OCI-LY3 (cell line): ENCODE measurements at regions not wholly inside any gene's neighbourhood (a gene's known extent, or its start where the extent isn't known, plus 50 kb on each side); places are given as distances from the start of the nearest gene placed in this dataset.

Source experiments
- H2AFZ ChIP-seq: fragments of 200-600, 300-600 bp; shearing (Covaris generic); 2 replicates; pipeline ENCODE4 v1.6.0; 2014; ENCODE audit warnings: antibody characterized with exemption, low read depth, low read length
- H3K27ac ChIP-seq: fragments of 200-600, 300-600 bp; sonication (generic); 2 replicates; pipeline ENCODE4 v1.5.1; 2014; ENCODE audit warnings: mild to moderate bottlenecking, low read length, moderate library complexity, mixed read lengths
- H3K27me3 ChIP-seq: fragments of 200-600, 300-600 bp; sonication (generic); 2 replicates; pipeline ENCODE4 v1.6.1; 2014; ENCODE audit warnings: low read depth, low read length, mixed read lengths
- H3K36me3 ChIP-seq: fragments of 200-600, 300-600 bp; sonication (generic); replicated peaks from 2 replicates; pipeline ENCODE3; 2014; ENCODE audit warnings: low read depth, low read length, mixed read lengths
- H3K4me1 ChIP-seq: fragments of 300-600, 200-600 bp; sonication (generic); 2 replicates; pipeline ENCODE4 v1.6.1; 2014; ENCODE audit warnings: low read length, mixed read lengths
- H3K4me2 ChIP-seq: fragments of 200-600, 300-600 bp; sonication (generic); 2 replicates; pipeline ENCODE4 v1.6.1; 2014; ENCODE audit warnings: low read length, mixed read lengths
- H3K4me3 ChIP-seq: fragments of 300-600, 200-600 bp; sonication (generic); 2 replicates; pipeline ENCODE4 v1.5.1; 2014; ENCODE audit warnings: antibody characterized with exemption, mild to moderate bottlenecking, low read length, moderate library complexity
- H3K79me2 ChIP-seq: fragments of 300-600, 200-600 bp; shearing (Covaris generic); 2 replicates; pipeline ENCODE4 v1.6.1; 2014; ENCODE audit warnings: mild to moderate bottlenecking, low read length, mixed read lengths
- H3K9ac ChIP-seq: fragments of 300-600, 200-600 bp; shearing (Covaris generic); 2 replicates; pipeline ENCODE4 v1.6.0; 2014; ENCODE audit warnings: mild to moderate bottlenecking, low read length, moderate library complexity
- H3K9me3 ChIP-seq: fragments of 200-600, 300-600 bp; shearing (Covaris generic); 2 replicates; pipeline ENCODE4 v1.6.1; 2014; ENCODE audit warnings: low read length, mixed read lengths; ENCODE audit not compliant: insufficient read depth
- H4K20me1 ChIP-seq: fragments of 200-600, 300-600 bp; sonication (generic); 2 replicates; pipeline ENCODE4 v1.6.1; 2016; ENCODE audit warnings: low read length, mixed read lengths; ENCODE audit not compliant: insufficient read depth
- EZH2phosphoT487 ChIP-seq: fragments of 200-600 bp; shearing (Covaris generic); IDR thresholded peaks from 2 replicates; pipeline ENCODE4 v1.6.1; 2018; ENCODE audit warnings: antibody characterized with exemption, mixed run types, low read depth
- TF ChIP-seq, protein P1 (sequence below): fragments of 200-600, 300-600 bp; sonication (generic); IDR thresholded peaks from 2 replicates; pipeline ENCODE4 v1.5.1; 2014; ENCODE audit warnings: antibody characterized with exemption, low read length, low read depth

- TF ChIP-seq EZH2phosphoT487 = no peak
- TF ChIP-seq, protein P1, sequence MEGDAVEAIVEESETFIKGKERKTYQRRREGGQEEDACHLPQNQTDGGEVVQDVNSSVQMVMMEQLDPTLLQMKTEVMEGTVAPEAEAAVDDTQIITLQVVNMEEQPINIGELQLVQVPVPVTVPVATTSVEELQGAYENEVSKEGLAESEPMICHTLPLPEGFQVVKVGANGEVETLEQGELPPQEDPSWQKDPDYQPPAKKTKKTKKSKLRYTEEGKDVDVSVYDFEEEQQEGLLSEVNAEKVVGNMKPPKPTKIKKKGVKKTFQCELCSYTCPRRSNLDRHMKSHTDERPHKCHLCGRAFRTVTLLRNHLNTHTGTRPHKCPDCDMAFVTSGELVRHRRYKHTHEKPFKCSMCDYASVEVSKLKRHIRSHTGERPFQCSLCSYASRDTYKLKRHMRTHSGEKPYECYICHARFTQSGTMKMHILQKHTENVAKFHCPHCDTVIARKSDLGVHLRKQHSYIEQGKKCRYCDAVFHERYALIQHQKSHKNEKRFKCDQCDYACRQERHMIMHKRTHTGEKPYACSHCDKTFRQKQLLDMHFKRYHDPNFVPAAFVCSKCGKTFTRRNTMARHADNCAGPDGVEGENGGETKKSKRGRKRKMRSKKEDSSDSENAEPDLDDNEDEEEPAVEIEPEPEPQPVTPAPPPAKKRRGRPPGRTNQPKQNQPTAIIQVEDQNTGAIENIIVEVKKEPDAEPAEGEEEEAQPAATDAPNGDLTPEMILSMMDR = no peak
- H3K79me2 ChIP-seq = no peaks in the 10 kb centered on the region
- H3K4me1 ChIP-seq = no peaks in the 10 kb centered on the region
- no peak overlapping the region for H3K27ac ChIP-seq
- H4K20me1 ChIP-seq = no peaks in the 10 kb centered on the region
- peaks cover 42% of the 10 kb centered on the region for H3K27me3 ChIP-seq
- no peak overlapping the region for H3K9ac ChIP-seq
- no peaks in the 10 kb centered on the region for H3K9me3 ChIP-seq
- no peak overlapping the region for H3K4me2 ChIP-seq
- no peaks in the 10 kb centered on the region for H3K36me3 ChIP-seq
- no peak overlapping the region for H3K4me3 ChIP-seq
- H2AFZ ChIP-seq = no peak overlapping the region
Observed at GRCh38 chr6:43843669-43844171, 73.7 kb downstream of the VEGFA start.

DNA sequence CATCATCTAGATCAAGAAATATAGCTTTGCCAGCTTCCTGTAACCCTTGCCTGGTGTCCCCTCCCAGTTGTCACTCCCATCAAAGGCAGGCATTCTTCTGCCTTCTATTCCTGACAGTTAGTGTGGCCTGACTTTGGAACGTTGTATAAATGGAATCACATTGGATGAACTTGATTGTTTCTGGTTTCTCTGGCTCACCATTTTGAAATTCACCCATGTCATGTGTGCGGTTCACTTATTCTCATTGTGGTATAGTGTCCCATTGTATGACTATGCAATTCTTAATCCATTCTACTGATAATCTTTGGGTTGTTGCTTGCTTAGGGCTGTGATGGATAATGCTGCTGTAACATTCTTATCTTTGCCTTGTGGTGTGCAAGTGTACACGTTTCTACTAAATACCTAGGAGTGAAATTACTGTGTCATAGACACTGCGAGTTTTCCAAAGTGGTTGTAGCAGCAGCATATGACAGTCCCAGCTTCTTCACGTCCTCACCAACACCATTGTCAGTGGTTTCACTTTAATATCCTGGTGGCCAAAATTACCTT, 73.2 kb downstream of the VEGFA start:
- Histone ChIP-seq H3K4me3 (no peak overlapping the region), H3K27ac (no peak overlapping the region), H3K79me2 (no peaks in the 10 kb centered on the region), H3K4me2 (no peak overlapping the region), H3K9ac (no peak overlapping the region), H3K9me3 (no peaks in the 10 kb centered on the region), H2AFZ (no peak overlapping the region), H3K36me3 (no peaks in the 10 kb centered on the region), H3K4me1 (no peaks in the 10 kb centered on the region; the same call in 1 of the 2 replicates), H4K20me1 (no peaks in the 10 kb centered on the region), H3K27me3 (peaks cover 37% of the 10 kb centered on the region)
- no peak for TF ChIP-seq EZH2phosphoT487

GRCh38 chr6:43842231-43842794, 72.3 kb downstream of the VEGFA start:
- Histone ChIP-seq H3K9ac (no peak overlapping the region), H3K4me1 (no peaks in the 10 kb centered on the region; the same call in 1 of the 2 replicates), H3K27ac (no peak overlapping the region), H3K79me2 (no peaks in the 10 kb centered on the region), H3K4me2 (no peak overlapping the region), H3K4me3 (no peak overlapping the region), H3K36me3 (no peaks in the 10 kb centered on the region), H3K27me3 (peaks cover 31% of the 10 kb centered on the region), H2AFZ (no peak overlapping the region), H3K9me3 (no peaks in the 10 kb centered on the region), H4K20me1 (no peaks in the 10 kb centered on the region)
- TF ChIP-seq EZH2phosphoT487 = no peak
- TF ChIP-seq, protein P1 = no peak

DNA sequence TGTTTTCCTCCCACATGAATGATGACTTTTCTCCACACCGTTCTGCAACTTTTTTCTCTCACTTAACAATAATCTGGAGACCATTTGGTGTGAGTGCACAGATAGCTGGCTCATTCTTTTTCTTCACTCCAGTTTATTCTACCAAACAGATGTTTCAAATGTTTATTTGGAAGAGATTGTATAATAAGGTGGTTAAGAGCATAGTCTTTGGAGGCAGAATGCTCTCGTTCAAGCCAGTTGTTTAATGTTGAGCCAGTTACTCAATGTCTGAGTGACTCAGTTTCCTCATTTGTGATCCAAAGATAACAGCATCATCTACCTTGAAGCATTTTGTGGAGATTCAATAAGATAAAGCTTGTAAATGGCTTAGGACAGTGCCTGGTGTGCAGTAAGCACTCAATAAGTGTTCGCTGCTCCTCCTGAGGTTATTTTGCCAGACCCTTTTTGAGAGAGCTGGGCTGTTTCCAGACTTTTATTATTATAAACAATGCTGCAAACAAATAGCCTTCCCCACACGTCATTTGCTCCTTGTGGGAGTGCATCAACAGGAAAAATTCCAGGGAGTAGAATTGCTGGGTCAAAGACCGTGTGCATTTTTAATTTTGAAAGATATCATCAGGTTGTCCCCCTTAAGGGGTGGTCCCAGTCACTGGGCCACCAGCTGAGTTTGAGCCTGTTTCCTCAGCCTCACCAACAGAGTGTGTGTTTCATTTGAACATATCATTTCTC, 70.6 kb downstream of the VEGFA start:
- H3K79me2 ChIP-seq = no peaks in the 10 kb centered on the region
- H2AFZ ChIP-seq = no peak overlapping the region

More for the DNA sequence above, 70.6 kb downstream of the VEGFA start:
- no peaks in the 10 kb centered on the region for H3K36me3 ChIP-seq
- no peak for TF ChIP-seq EZH2phosphoT487
- TF ChIP-seq, protein P1 = no peak
- no peaks in the 10 kb centered on the region for H4K20me1 ChIP-seq
- no peak overlapping the region for H3K4me3 ChIP-seq
- no peaks in the 10 kb centered on the region for H3K9me3 ChIP-seq
- no peak overlapping the region for H3K4me2 ChIP-seq
- H3K27me3 ChIP-seq = peaks cover 24% of the 10 kb centered on the region
- H3K9ac ChIP-seq = no peak overlapping the region
- no peak overlapping the region for H3K27ac ChIP-seq
- H3K4me1 ChIP-seq = no peaks in the 10 kb centered on the region; the same call in 1 of the 2 replicates
